ENCODE measurements at regions not wholly inside any gene's neighbourhood (a gene's known extent, or its start where the extent isn't known, plus 50 kb on each side); places are given as distances from the start of the nearest gene placed in this dataset.

GRCh38 chr5:92758552-92758951 is 822.5 kb downstream of the NR2F1-AS1 start:
- Histone ChIP-seq H3K4me1 (no peaks in the 10 kb centered on the region), H3K27ac (no peak overlapping the region), H3K9me3 (no peaks in the 10 kb centered on the region), H3K36me3 (no peaks in the 10 kb centered on the region), H3K4me3 (no peak overlapping the region), H3K27me3 (no peaks in the 10 kb centered on the region)
- intact Hi-C loops (cut with DNase I; ENCODE audit: low total_unique reads) (no loop called here), in situ Hi-C loops (cut with MboI; ENCODE audit: low sequenced_read_pairs in 4 of 4) (no loop called here)
- no peak for ATAC-seq
- no peak for DNase-seq
- TF ChIP-seq, protein P1, sequence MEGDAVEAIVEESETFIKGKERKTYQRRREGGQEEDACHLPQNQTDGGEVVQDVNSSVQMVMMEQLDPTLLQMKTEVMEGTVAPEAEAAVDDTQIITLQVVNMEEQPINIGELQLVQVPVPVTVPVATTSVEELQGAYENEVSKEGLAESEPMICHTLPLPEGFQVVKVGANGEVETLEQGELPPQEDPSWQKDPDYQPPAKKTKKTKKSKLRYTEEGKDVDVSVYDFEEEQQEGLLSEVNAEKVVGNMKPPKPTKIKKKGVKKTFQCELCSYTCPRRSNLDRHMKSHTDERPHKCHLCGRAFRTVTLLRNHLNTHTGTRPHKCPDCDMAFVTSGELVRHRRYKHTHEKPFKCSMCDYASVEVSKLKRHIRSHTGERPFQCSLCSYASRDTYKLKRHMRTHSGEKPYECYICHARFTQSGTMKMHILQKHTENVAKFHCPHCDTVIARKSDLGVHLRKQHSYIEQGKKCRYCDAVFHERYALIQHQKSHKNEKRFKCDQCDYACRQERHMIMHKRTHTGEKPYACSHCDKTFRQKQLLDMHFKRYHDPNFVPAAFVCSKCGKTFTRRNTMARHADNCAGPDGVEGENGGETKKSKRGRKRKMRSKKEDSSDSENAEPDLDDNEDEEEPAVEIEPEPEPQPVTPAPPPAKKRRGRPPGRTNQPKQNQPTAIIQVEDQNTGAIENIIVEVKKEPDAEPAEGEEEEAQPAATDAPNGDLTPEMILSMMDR (IDR thresholded peaks at IDR 0.05 in 4 of 5, conservative IDR thresholded peaks at IDR 0.05 in 1 of 5), result no peak
- no peak for TF ChIP-seq POLR2A (IDR thresholded peaks at IDR 0.05)

GRCh38 chr5:92749943-92750342 is 831.1 kb downstream of the NR2F1-AS1 start:
- in situ Hi-C loops (cut with MboI; ENCODE audit: low sequenced_read_pairs in 4 of 4) (no loop called here), intact Hi-C loops (cut with DNase I; ENCODE audit: low total_unique reads) (no loop called here)
- Histone ChIP-seq H3K27ac (no peak overlapping the region), H3K4me1 (no peaks in the 10 kb centered on the region), H3K4me3 (no peak overlapping the region), H3K36me3 (no peaks in the 10 kb centered on the region), H3K9me3 (no peaks in the 10 kb centered on the region), H3K27me3 (no peaks in the 10 kb centered on the region)
- TF ChIP-seq POLR2A (IDR thresholded peaks at IDR 0.05), result no peak
- TF ChIP-seq, protein P1 (IDR thresholded peaks at IDR 0.05 in 4 of 5, conservative IDR thresholded peaks at IDR 0.05 in 1 of 5), result no peak
- DNase-seq (no peak), ATAC-seq (no peak)

GRCh38 chr5:92748072-92748676 is 832.8 kb downstream of the NR2F1-AS1 start:
- Histone ChIP-seq H3K4me1 (no peaks in the 10 kb centered on the region), H3K4me3 (no peak overlapping the region), H3K9me3 (no peaks in the 10 kb centered on the region), H3K27me3 (no peaks in the 10 kb centered on the region), H3K27ac (no peak overlapping the region), H3K36me3 (no peaks in the 10 kb centered on the region)
- intact Hi-C loops (cut with DNase I; ENCODE audit: low total_unique reads), result no loop called here
- ATAC-seq (no peak), DNase-seq (no peak)
- in situ Hi-C loops (cut with MboI; ENCODE audit: low sequenced_read_pairs in 4 of 4), result no loop called here
- no peak for TF ChIP-seq POLR2A (IDR thresholded peaks at IDR 0.05)
- TF ChIP-seq, protein P1 (IDR thresholded peaks at IDR 0.05 in 4 of 5, conservative IDR thresholded peaks at IDR 0.05 in 1 of 5), result no peak

DNA sequence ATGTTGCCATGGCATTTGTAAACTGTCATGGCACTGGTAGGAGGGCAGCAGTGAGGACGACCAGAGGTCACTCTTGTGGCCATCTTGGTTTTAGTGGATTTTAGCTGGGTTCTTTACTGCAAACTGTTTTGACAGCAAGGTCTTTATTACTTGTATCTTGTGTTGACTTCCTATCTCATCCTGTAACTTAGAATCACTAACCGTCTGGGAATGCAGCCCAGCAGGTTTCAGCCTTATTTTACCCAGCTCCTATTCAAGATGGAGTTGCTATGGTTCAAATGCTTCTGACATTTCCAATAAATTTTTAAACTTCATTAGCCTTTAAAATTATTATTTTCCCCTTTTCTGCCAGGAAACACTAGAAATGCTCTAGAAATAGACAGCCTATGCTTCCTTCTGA is 839.1 kb downstream of the NR2F1-AS1 start:
- DNase-seq, result no peak
- ATAC-seq, result no peak
- no peaks in the 10 kb centered on the region for H3K9me3 ChIP-seq
- no peaks in the 10 kb centered on the region for H3K4me1 ChIP-seq
- intact Hi-C loops (cut with DNase I; ENCODE audit: low total_unique reads), result loop anchor here (1.0 kb wide), 1 partner anchor 19 kb away; no protein-coding TSS in a partner anchor
- TF ChIP-seq, protein P1 (IDR thresholded peaks at IDR 0.05 in 4 of 5, conservative IDR thresholded peaks at IDR 0.05 in 1 of 5), result no peak
- no peak for TF ChIP-seq POLR2A (IDR thresholded peaks at IDR 0.05)
- H3K36me3 ChIP-seq, result no peaks in the 10 kb centered on the region
- H3K27me3 ChIP-seq, result no peaks in the 10 kb centered on the region
- H3K4me3 ChIP-seq, result no peak overlapping the region
- in situ Hi-C loops (cut with MboI; ENCODE audit: low sequenced_read_pairs in 4 of 4), result no loop called here
- H3K27ac ChIP-seq, result no peak overlapping the region
